NT2/D1 (cell line): ENCODE measurements at regions not wholly inside any gene's neighbourhood (a gene's known extent, or its start where the extent isn't known, plus 50 kb on each side); places are given as distances from the start of the nearest gene placed in this dataset.

ENCODE experiments used
- SUZ12 ChIP-seq: IDR thresholded peaks from 2 replicates; pipeline ENCODE4 v1.6.1; 2011; ENCODE audit not compliant: insufficient read length, insufficient read depth; ENCODE audit errors: extremely low read depth
- YY1 ChIP-seq: IDR thresholded peaks from 2 replicates; pipeline ENCODE4 v1.6.1; 2011; ENCODE audit not compliant: insufficient read length, insufficient read depth
- ZNF274 ChIP-seq: IDR thresholded peaks from 2 replicates; pipeline ENCODE4 v1.6.1; 2011; ENCODE audit warnings: mild to moderate bottlenecking, low read depth, low read length

GRCh38 chr4:158333820-158334219 is 123.5 kb downstream of the TMEM144 start:
- no peak for TF ChIP-seq YY1
- TF ChIP-seq ZNF274: no peak
- TF ChIP-seq SUZ12: no peak
